Cardiac fibroblast (primary cell): ENCODE measurements at regions not wholly inside any gene's neighbourhood (a gene's known extent, or its start where the extent isn't known, plus 50 kb on each side); places are given as distances from the start of the nearest gene placed in this dataset.
"Not testable (repeated sequence)": the region's sequence is repeated elsewhere in the genome, so short reads cannot be mapped to it uniquely, and the experiment has no call there.

Experiments
- DNase-seq, 2 donors: peaks; one replicate each; pipeline versions ENCODE4 v3.0.0 to v3.0.0-alpha.2; 2010; ENCODE audit warnings: low read depth in 2 of 2
- H3K4me3 ChIP-seq, 2 donors: replicated peaks in 1 of 2; 1 replicate in 1 of 2; 2 replicates in 1 of 2; pipeline ENCODE4 v1.5.1; 2011; ENCODE audit warnings: low read depth in 2 of 2, low read length in 2 of 2, mild to moderate bottlenecking in 2 of 2, moderate library complexity in 1 of 2
- CTCF ChIP-seq: IDR thresholded peaks from one replicate; pipeline ENCODE4 v1.5.1; 2011; ENCODE audit warnings: low read depth, mild to moderate bottlenecking, low read length, inconsistent platforms

- no peak overlapping the region for H3K4me3 ChIP-seq
- no peak for DNase-seq
- TF ChIP-seq CTCF: no peak
Measured at GRCh38 chr7:53351681-53352080, 316.2 kb downstream of the POM121L12 start.

- no peak for DNase-seq
- TF ChIP-seq CTCF: no peak
- no peak overlapping the region for H3K4me3 ChIP-seq
Measured at GRCh38 chr7:53358269-53358668, 322.8 kb downstream of the POM121L12 start.

GRCh38 chr7:53383131-53383530, 347.7 kb downstream of the POM121L12 start:
- peak; percentile 0 to 1 for DNase-seq
- no peak for TF ChIP-seq CTCF
- no peak overlapping the region for H3K4me3 ChIP-seq

- DNase-seq, H3K4me3 ChIP-seq: not testable (repeated sequence)
Measured at GRCh38 chr7:53385239-53385638, 349.8 kb downstream of the POM121L12 start.

GRCh38 chr7:53387515-53387914, 352.1 kb downstream of the POM121L12 start:
- DNase-seq: no peak
- TF ChIP-seq CTCF: no peak
- no peak overlapping the region for H3K4me3 ChIP-seq

- no peak for DNase-seq
- no peak for TF ChIP-seq CTCF
Measured at GRCh38 chr7:53397911-53398310, 362.5 kb downstream of the POM121L12 start.

GRCh38 chr7:53398566-53398965, 363.1 kb downstream of the POM121L12 start:
- TF ChIP-seq CTCF: no peak
- no peak overlapping the region for H3K4me3 ChIP-seq

More at GRCh38 chr7:53397911-53398310, 362.5 kb downstream of the POM121L12 start:
- no peak overlapping the region for H3K4me3 ChIP-seq

GRCh38 chr7:53413021-53413420, 377.6 kb downstream of the POM121L12 start:
- no peak for TF ChIP-seq CTCF
- no peak overlapping the region for H3K4me3 ChIP-seq
- DNase-seq: no peak

More at GRCh38 chr7:53398566-53398965, 363.1 kb downstream of the POM121L12 start:
- DNase-seq: no peak
